ENCODE measurements at regions not wholly inside any gene's neighbourhood (a gene's known extent, or its start where the extent isn't known, plus 50 kb on each side); places are given as distances from the start of the nearest gene placed in this dataset.

- Histone ChIP-seq H3K79me2 (ENCODE audit: control insufficient read depth, insufficient read depth, low read length) (no peaks in the 10 kb centered on the region), H3K4me1 (ENCODE audit: control insufficient read depth, extremely low read depth, insufficient read depth, low read length) (no peaks in the 10 kb centered on the region), H3K9me3 (replicated peaks; ENCODE audit: control insufficient read depth, insufficient read depth, low read length) (no peaks in the 10 kb centered on the region), H4K20me1 (replicated peaks; ENCODE audit: control insufficient read depth, extremely low read depth, insufficient read depth, low read length) (no peaks in the 10 kb centered on the region), H2AFZ (ENCODE audit: low read depth, low read length) (no peak overlapping the region), H3K4me3 (replicated peaks in 1 of 3; ENCODE audit: insufficient read depth in 1 of 3, low read depth in 1 of 3, low read length in 3 of 3) (no peak overlapping the region), H3K27me3 (ENCODE audit: control insufficient read depth in 2 of 2, insufficient read depth in 2 of 2, low read length in 2 of 2) (no peaks in the 10 kb centered on the region), H3K36me3 (ENCODE audit: control insufficient read depth in 2 of 2, extremely low read depth in 1 of 2, insufficient read depth in 2 of 2, low read length in 2 of 2) (no peaks in the 10 kb centered on the region), H3K9ac (replicated peaks; ENCODE audit: extremely low read depth, insufficient read depth, low read length) (no peak overlapping the region), H3K27ac (ENCODE audit: insufficient read depth, low read depth, low read length) (no peak overlapping the region), H3K9me1 (replicated peaks; ENCODE audit: control insufficient read depth, extremely low read depth, insufficient read depth, low read length) (no peaks in the 10 kb centered on the region), H3K4me2 (ENCODE audit: insufficient read depth, low read length) (no peak overlapping the region)
- FAIRE-seq, result no peak
- no TSS peak for BruUV-seq (replicated peaks)
- no peak for DNase-seq (ENCODE audit: low read depth, low spot score)
- ChIA-PET CTCF (no interaction called here), POLR2A (no interaction called here)
- intact Hi-C loops (cut with micrococcal nuclease) (no loop called here), dilution Hi-C loops (cut with MboI; ENCODE audit: extremely low pct_ligation_motif_present, low sequenced_read_pairs) (no loop called here)
- no peak for TF ChIP-seq CTCF (IDR thresholded peaks at IDR 0.05; ENCODE audit: extremely low read depth in 1 of 2, insufficient read depth in 1 of 2, low read depth in 1 of 2, low read length in 2 of 2)
- no peak for TF ChIP-seq EZH2 (IDR thresholded peaks at IDR 0.05; ENCODE audit: borderline replicate concordance, low read depth, low read length, severe bottlenecking)
- no peak for TF ChIP-seq POLR2AphosphoS5 (IDR thresholded peaks at IDR 0.05; ENCODE audit: insufficient read depth, low read depth, low read length)
- TF ChIP-seq FOS (IDR thresholded peaks at IDR 0.05; ENCODE audit: borderline replicate concordance, insufficient read depth, low read length), result no peak
- TF ChIP-seq GATA2 (IDR thresholded peaks at IDR 0.05; ENCODE audit: insufficient read depth, insufficient read length, low read depth, low read length), result no peak
- TF ChIP-seq MYC (IDR thresholded peaks at IDR 0.05; ENCODE audit: low read depth, low read length), result no peak
- TF ChIP-seq MAX (IDR thresholded peaks at IDR 0.05; ENCODE audit: insufficient read depth, insufficient read length), result no peak
- TF ChIP-seq JUN (IDR thresholded peaks at IDR 0.05; ENCODE audit: borderline replicate concordance, insufficient read depth, insufficient read length, low read depth), result no peak
- no peak for TF ChIP-seq POLR2A (IDR thresholded peaks at IDR 0.05; ENCODE audit: low read depth, low read length)
These were observed 834.3 kb downstream of the KCNT2 start for GRCh38 chr1:195773931-195774330.
